Colonic mucosa (tissue), 4 donors: ENCODE measurements at regions not wholly inside any gene's neighbourhood (a gene's known extent, or its start where the extent isn't known, plus 50 kb on each side); places are given as distances from the start of the nearest gene placed in this dataset.

Experiments used
- DNase-seq: peaks from one replicate; pipeline ENCODE4 v3.0.0-alpha.2; 2020
- H3K27ac ChIP-seq: fragments of 200-600 bp; one replicate; pipeline ENCODE4 v1.8.0; 2021
- H3K27me3 ChIP-seq: fragments of 200-600 bp; one replicate; pipeline ENCODE4 v1.8.0; 2021
- H3K36me3 ChIP-seq: fragments of 200-600 bp; one replicate; pipeline ENCODE4 v1.8.0; 2021
- H3K4me1 ChIP-seq: fragments of 200-600 bp; one replicate; pipeline ENCODE4 v1.8.0; 2021; ENCODE audit warnings: mild to moderate bottlenecking
- H3K4me3 ChIP-seq: fragments of 200-600 bp; one replicate; pipeline ENCODE4 v1.8.0; 2021
- H3K9ac ChIP-seq, 2 donors: one replicate each; pipeline ENCODE4 v1.7.0; 2013; ENCODE audit warnings: control low read depth in 2 of 2, low read depth in 2 of 2, low read length in 2 of 2
- H3K9me3 ChIP-seq: fragments of 200-600 bp; one replicate; pipeline ENCODE4 v1.8.0; 2021
- intact Hi-C: fragments of 100-400 bp; cut with DNase I; formaldehyde crosslinking; loops from one replicate; pipeline ENCODE4 v1.14.1; 2022
- TF ChIP-seq, protein P1 (sequence below): fragments of 200-600 bp; IDR thresholded peaks from one replicate; pipeline ENCODE4 v1.8.0; 2022; ENCODE audit warnings: antibody characterized with exemption, mild to moderate bottlenecking
- donor health status: healthy.
- donor health status: DM: no; HTN: no; CAD: no.
- donor health status: DM: no; HTN: no; CAD: no.

DNA sequence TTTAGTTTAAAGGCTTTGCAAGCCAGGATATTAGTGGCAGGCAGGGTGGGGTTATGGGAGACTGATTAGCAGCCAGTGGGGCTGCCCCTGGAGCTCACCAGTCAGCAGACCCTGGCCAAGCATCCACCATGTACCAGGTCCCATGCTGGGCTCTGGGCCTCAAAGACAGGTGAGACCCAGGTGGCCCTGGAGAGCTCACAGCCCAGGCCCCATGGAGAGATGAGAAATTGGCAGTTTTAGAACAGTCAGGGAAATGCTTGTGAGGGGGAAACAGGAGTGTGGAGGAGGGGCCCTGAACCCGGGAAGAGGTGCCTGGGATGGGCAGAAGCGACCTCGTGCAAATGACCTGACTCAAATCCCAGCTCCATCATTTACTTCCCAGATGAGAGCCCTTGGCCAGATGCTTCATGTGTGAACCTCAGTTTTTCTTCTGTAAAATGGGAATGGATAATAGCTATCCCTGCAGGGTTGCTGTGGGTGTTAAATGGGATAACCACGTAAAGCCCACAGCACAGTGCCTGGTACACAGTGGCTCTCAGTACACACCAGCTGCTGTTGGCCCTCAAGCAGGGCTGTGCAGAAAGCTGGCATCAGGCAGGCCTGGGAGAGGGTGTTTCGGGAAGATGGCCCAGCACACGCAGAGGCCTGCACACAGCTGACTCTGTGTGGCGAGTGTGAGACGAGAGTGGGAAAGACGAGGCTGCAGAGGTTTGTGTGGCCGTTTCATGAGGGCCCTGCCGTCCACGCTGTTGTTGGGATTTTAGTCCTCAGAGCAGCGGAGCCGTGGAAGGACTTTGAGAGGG lies 518.5 kb downstream of the PTPRU start:
- Histone ChIP-seq H3K4me3 (no peak overlapping the region), H3K9ac (no peak overlapping the region), H3K27ac (no peak overlapping the region), H3K9me3 (no peaks in the 10 kb centered on the region), H3K36me3 (no peaks in the 10 kb centered on the region), H3K27me3 (no peaks in the 10 kb centered on the region), H3K4me1 (no peaks in the 10 kb centered on the region)
- peak; percentile 6 for DNase-seq
- intact Hi-C loops: no loop called here
- TF ChIP-seq, protein P1, sequence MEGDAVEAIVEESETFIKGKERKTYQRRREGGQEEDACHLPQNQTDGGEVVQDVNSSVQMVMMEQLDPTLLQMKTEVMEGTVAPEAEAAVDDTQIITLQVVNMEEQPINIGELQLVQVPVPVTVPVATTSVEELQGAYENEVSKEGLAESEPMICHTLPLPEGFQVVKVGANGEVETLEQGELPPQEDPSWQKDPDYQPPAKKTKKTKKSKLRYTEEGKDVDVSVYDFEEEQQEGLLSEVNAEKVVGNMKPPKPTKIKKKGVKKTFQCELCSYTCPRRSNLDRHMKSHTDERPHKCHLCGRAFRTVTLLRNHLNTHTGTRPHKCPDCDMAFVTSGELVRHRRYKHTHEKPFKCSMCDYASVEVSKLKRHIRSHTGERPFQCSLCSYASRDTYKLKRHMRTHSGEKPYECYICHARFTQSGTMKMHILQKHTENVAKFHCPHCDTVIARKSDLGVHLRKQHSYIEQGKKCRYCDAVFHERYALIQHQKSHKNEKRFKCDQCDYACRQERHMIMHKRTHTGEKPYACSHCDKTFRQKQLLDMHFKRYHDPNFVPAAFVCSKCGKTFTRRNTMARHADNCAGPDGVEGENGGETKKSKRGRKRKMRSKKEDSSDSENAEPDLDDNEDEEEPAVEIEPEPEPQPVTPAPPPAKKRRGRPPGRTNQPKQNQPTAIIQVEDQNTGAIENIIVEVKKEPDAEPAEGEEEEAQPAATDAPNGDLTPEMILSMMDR: no peak

DNA sequence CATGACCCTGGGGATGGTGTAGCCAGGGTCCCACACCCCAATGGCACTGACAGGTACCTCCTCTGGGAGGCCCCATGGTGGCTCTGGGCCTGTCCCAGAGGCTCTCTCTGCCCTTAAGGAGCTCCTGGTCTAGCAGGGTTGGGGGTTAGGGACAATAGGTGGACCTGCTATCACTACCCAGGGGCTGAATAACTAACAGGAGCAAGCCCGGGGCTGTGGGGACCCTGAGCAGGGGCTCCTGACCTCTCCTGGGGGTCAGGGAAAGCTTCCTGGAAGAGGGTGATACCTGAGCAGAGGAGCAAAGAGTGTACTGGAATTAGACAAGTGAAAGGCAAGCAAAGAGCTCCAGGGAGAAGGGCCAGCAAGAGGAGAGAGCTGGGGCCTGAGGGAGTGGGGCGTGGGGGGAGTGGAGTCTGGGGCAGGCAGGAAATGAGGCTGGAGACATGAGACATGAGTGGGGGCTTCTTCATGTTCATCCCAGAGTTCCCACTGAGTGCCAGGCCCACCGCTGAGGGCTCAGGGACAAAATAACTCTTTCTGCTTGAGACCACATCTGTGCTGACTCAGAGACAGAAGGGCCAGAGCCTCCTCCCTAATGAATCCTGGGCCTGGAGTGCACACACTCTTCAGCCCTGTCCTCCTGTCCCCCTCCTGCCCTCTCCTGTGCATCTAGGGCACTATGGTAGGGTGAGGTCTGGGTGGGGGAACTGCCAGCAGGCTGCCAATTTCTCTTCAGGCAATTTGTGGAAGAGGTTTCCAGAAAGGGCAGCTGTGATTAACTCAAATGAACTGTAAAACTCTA lies 517.6 kb downstream of the PTPRU start:
- Histone ChIP-seq H3K4me3 (no peak overlapping the region), H3K27me3 (no peaks in the 10 kb centered on the region), H3K9ac (no peak overlapping the region), H3K36me3 (no peaks in the 10 kb centered on the region), H3K27ac (no peak overlapping the region), H3K9me3 (no peaks in the 10 kb centered on the region), H3K4me1 (no peaks in the 10 kb centered on the region)
- DNase-seq: peak; percentile 5
- TF ChIP-seq, protein P1: no peak
- intact Hi-C loops: no loop called here

DNA sequence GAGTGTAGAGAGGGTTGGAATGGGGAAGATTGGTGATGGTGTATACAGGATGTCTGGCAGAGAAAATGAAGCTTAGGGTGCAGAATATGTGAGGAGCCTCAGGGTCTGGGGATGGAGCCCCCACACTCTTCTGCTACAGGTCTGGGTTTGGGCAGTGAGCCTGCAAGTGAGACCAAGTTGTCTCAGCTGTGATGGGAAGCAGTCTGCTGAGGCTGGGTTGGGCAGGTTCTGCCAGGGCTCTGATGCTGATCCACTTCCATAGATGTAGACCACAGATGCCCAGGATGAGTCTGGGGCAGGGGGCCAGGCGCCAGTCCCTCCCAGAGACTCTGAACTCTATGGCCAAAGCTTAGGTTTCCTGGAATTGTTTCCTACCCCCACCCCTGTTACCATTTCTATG lies 516.9 kb downstream of the PTPRU start:
- Histone ChIP-seq H3K27ac (no peak overlapping the region), H3K4me1 (no peaks in the 10 kb centered on the region), H3K9me3 (no peaks in the 10 kb centered on the region), H3K27me3 (no peaks in the 10 kb centered on the region), H3K9ac (no peak overlapping the region), H3K4me3 (no peak overlapping the region), H3K36me3 (no peaks in the 10 kb centered on the region)
- DNase-seq: peak; percentile 3
- intact Hi-C loops: no loop called here
- TF ChIP-seq, protein P1: no peak

DNA sequence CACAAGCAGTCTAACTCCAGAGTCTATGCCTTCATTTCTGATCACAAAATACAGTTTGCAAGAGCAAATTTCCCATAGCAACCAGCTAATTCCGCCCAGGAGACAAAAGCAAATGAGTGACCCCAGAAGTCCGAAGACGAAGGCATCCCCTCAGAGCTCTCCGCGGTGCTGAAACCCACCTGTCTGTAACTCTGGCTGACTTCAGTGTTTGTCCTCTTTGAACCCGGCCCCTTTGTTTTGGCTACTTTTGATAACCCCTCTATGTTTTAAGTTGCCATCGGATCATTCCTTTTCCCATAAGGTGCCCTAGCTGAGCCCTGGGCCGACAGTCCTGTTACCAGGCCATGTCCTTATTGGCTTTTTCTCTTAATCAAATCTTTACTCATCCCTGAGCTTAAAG lies 515.8 kb downstream of the PTPRU start:
- intact Hi-C loops: no loop called here
- H3K27ac ChIP-seq: no peak overlapping the region
- H3K9ac ChIP-seq: no peak overlapping the region
- H3K36me3 ChIP-seq: no peaks in the 10 kb centered on the region
- TF ChIP-seq, protein P1: no peak
- H3K27me3 ChIP-seq: no peaks in the 10 kb centered on the region
- no peak overlapping the region for H3K4me3 ChIP-seq
- DNase-seq: peak; percentile 2
- H3K4me1 ChIP-seq: no peaks in the 10 kb centered on the region
- no peaks in the 10 kb centered on the region for H3K9me3 ChIP-seq

DNA sequence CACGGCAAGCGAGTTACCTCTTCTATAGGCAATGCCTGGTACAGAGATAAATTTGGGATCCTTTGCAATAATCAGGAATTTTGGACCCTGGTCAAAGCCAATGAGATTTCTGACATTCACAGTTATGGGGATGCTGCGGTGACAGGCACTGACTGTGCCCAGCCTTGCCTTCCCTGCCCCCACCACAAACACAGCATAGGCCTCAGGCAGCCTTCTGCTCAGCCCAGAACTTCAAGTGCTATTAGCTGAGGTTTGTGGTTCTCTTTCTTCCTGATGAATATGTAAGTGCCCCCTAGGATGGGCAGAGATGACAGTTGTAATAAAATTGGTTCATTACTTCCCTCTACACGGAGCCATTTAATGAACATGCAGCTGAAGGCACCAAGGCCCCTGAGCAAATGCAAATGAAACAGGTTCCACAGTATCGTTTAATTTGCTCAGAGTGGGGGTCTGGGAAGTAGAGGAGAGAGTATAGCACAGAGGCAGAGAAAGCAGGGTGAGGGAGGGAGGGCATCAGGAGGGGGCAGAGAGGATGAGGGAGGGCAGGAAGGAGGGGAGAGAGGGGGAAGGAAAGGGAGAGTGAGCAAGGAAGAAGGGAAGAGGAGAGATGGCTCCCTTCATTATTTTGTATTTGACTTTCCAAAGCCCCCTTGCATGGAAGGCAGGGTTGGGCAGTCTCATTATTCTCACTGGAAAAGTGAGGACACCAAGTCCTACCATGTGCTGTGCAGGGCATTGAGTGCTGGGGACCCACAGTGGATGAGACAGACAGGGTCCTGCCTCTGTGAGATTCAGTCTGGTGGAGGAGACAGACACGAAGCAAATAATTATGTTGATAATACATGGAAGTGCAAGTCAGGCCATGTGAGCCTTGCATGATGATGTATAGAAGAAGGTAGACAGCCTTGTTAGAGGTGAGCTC lies 513.0 kb downstream of the PTPRU start:
- TF ChIP-seq, protein P1: no peak
- intact Hi-C loops: no loop called here

More for the DNA sequence above, 513.0 kb downstream of the PTPRU start:
- no peak overlapping the region for H3K4me3 ChIP-seq
- H3K9me3 ChIP-seq: no peaks in the 10 kb centered on the region
- H3K9ac ChIP-seq: no peak overlapping the region
- DNase-seq: peak; percentile 2
- no peaks in the 10 kb centered on the region for H3K27me3 ChIP-seq
- no peak overlapping the region for H3K27ac ChIP-seq
- no peaks in the 10 kb centered on the region for H3K36me3 ChIP-seq
- H3K4me1 ChIP-seq: no peaks in the 10 kb centered on the region
